Psoas muscle (tissue), 7 donors: ENCODE measurements at regions not wholly inside any gene's neighbourhood (a gene's known extent, or its start where the extent isn't known, plus 50 kb on each side); places are given as distances from the start of the nearest gene placed in this dataset.

ENCODE experiments used
- ATAC-seq, 4 donors: fragments of 200-7000 bp; cut with Tn5 transposase; one replicate each; pipeline ENCODE4 v1.9.1; 2020; ENCODE audit warnings: moderate library complexity in 3 of 4, mild to moderate bottlenecking in 2 of 4
- DNase-seq, 2 donors: peaks; one replicate each; pipeline ENCODE4 v3.0.0-alpha.2; 2020
- H3K27ac ChIP-seq: fragments of 200-600 bp; one replicate; pipeline ENCODE4 v1.8.0; 2022
- H3K27me3 ChIP-seq, 3 donors: fragments of 200-600 bp in 1 of 3; one replicate each; pipeline versions ENCODE4 v1.6.1 to v1.8.0; 2013 to 2022; ENCODE audit warnings: low read length in 2 of 3, mild to moderate bottlenecking in 2 of 3, moderate library complexity in 1 of 3; ENCODE audit not compliant: insufficient read depth in 3 of 3
- H3K36me3 ChIP-seq, 2 donors: fragments of 200-600 bp in 1 of 2; one replicate each; pipeline versions ENCODE4 v1.6.1 to v1.8.0; 2013 to 2022; ENCODE audit warnings: low read depth in 1 of 2, mild to moderate bottlenecking in 1 of 2, moderate library complexity in 1 of 2; ENCODE audit not compliant: insufficient read depth in 1 of 2
- H3K4me1 ChIP-seq: fragments of 200-600 bp; one replicate; pipeline ENCODE4 v1.8.0; 2022
- H3K4me3 ChIP-seq: fragments of 200-600 bp; one replicate; pipeline ENCODE4 v1.8.0; 2022; ENCODE audit warnings: mild to moderate bottlenecking
- H3K9me3 ChIP-seq: fragments of 200-600 bp; one replicate; pipeline ENCODE4 v1.8.0; 2022
- CTCF ChIP-seq: fragments of 200-600 bp; IDR thresholded peaks from one replicate; pipeline ENCODE4 v1.8.0; 2022; ENCODE audit warnings: antibody characterized with exemption
- WGBS, 3 donors: extraction: QIAGEN DNeasy Blood & Tissue Kit; methylation state at CpG; one replicate each; pipeline versions ENCODE4 v1.1.6 to v1.1.7; 2013; 5-methylcytosine and 5-hydroxymethylcytosine counted together
- intact Hi-C, 2 donors: fragments of 100-400 bp; cut with DNase I; formaldehyde crosslinking; loops; one replicate each; pipeline versions ENCODE4 v1.11.0 to v1.14.2; 2022
- donor health status: healthy with polysubstance abuse.
- donor health status: DM: no; HTN: no; CAD: no; lungs with moderate emphysema.
- donor health status: Bipolar disorder and iron deficiency.
- donor health status: healthy.
- donor health status: DM: yes; HTN: yes; CAD: no.
- donor health status: DM: no; HTN: no; CAD: no.
- donor health status: DM: yes; HTN: yes; CAD: no.

GRCh38 chr9:28720746-28721145 lies 1147.5 kb upstream of the C9orf72 start:
- ATAC-seq (no peak), DNase-seq (no peak)
- no peak for TF ChIP-seq CTCF
- 84 to 93% (median 92%) methylated on average over 1 of the region's 1 CpG for WGBS, 3 donors
- Histone ChIP-seq H3K27ac (no peak overlapping the region), H3K4me1 (no peaks in the 10 kb centered on the region), H3K4me3 (no peak overlapping the region), H3K36me3 (no peaks in the 10 kb centered on the region), H3K9me3 (no peaks in the 10 kb centered on the region), H3K27me3 (no peaks in the 10 kb centered on the region)
- intact Hi-C loops: no loop called here

GRCh38 chr9:28730111-28730510 lies 1156.8 kb upstream of the C9orf72 start:
- no peaks in the 10 kb centered on the region for H3K9me3 ChIP-seq
- H3K4me3 ChIP-seq: no peak overlapping the region
- intact Hi-C loops: no loop called here
- 48 to 56% (median 51%) methylated on average over 2 of the region's 2 CpGs for WGBS, 3 donors
- TF ChIP-seq CTCF: no peak
- DNase-seq (no peak), ATAC-seq (no peak)
- H3K27ac ChIP-seq: no peak overlapping the region
- H3K36me3 ChIP-seq: no peaks in the 10 kb centered on the region
- H3K4me1 ChIP-seq: no peaks in the 10 kb centered on the region
- no peaks in the 10 kb centered on the region for H3K27me3 ChIP-seq

- Histone ChIP-seq H3K36me3 (no peaks in the 10 kb centered on the region), H3K27ac (no peak overlapping the region), H3K4me1 (no peaks in the 10 kb centered on the region), H3K4me3 (no peak overlapping the region), H3K9me3 (no peaks in the 10 kb centered on the region), H3K27me3 (no peaks in the 10 kb centered on the region)
- 45 to 69% (median 46%) methylated on average over 1 of the region's 1 CpG for WGBS, 3 donors
- no peak for ATAC-seq
- TF ChIP-seq CTCF: no peak
- intact Hi-C loops: no loop called here
- DNase-seq: no peak
Observed at GRCh38 chr9:28735738-28736342, 1162.6 kb upstream of the C9orf72 start.

- DNase-seq (no peak), ATAC-seq (no peak)
- Histone ChIP-seq H3K4me3 (no peak overlapping the region), H3K27ac (no peak overlapping the region), H3K27me3 (no peaks in the 10 kb centered on the region), H3K9me3 (peaks cover 8% of the 10 kb centered on the region), H3K4me1 (no peaks in the 10 kb centered on the region), H3K36me3 (no peaks in the 10 kb centered on the region)
- TF ChIP-seq CTCF: no peak
- intact Hi-C loops: no loop called here
- 74 to 94% (median 91%) methylated on average over 4 of the region's 4 CpGs for WGBS, 3 donors
Observed at GRCh38 chr9:28741459-28741858, 1168.2 kb upstream of the C9orf72 start.

GRCh38 chr9:28747351-28747985 lies 1174.2 kb upstream of the C9orf72 start:
- Histone ChIP-seq H3K27me3 (no peaks in the 10 kb centered on the region), H3K4me1 (no peaks in the 10 kb centered on the region), H3K4me3 (no peak overlapping the region), H3K27ac (no peak overlapping the region), H3K9me3 (peaks cover 11% of the 10 kb centered on the region), H3K36me3 (no peaks in the 10 kb centered on the region)
- DNase-seq (no peak), ATAC-seq (no peak)
- 62 to 73% (median 67%) methylated on average over 10 of the region's 10 CpGs for WGBS, 3 donors
- TF ChIP-seq CTCF: no peak
- intact Hi-C loops: no loop called here
